GM18520 (cell line): ENCODE measurements at regions not wholly inside any gene's neighbourhood (a gene's known extent, or its start where the extent isn't known, plus 50 kb on each side); places are given as distances from the start of the nearest gene placed in this dataset.

Source experiments
- ATAC-seq: cut with Tn5 transposase; IDR thresholded peaks from one replicate; pipeline ENCODE4 v1.9.1; 2021; ENCODE audit not compliant: unreplicated experiment

DNA sequence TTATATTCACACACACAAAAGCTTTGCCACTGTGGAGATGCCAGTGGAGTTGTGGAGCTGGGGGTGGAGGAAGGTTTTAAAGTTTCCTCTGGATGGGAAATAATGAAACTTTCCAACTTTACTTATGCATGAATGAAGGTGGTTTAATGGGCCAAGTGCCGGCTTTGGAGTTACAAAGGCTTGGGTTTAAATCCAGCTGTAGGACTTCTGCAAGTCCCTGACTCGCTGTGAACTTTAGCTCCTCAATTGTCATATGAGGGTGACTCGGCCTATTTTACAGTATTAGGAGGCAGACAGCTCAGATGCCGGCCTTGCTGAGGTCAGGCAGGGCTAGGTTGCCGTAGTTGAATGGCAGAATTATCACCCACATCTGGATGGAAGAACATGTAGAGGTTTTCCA lies 415.8 kb upstream of the TRIB2 start:
- ATAC-seq, result no peak

DNA sequence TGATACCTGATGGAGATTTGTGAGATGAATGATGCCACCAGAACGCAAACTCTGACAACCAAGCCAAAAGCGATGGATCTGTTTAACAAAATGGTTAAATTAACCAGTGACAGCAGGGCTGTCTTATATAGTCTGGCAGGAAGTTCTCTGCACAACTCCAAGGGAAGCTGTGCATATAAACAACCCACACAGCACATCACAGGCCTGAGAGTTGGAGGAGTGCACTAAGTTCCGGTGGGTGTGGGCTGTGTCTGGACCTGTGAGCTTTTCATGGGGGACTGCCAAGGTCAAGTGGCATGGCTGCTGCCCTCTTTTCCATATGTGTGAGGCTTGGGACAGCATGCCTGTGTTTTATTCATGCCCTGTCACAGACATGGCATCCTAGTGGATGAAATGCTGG lies 414.6 kb upstream of the TRIB2 start:
- no peak for ATAC-seq

GRCh38 chr2:12302691-12303090 lies 414.0 kb upstream of the TRIB2 start:
- no peak for ATAC-seq

GRCh38 chr2:12303181-12304030 lies 413.3 kb upstream of the TRIB2 start:
- ATAC-seq, result no peak

- ATAC-seq, result no peak
Measured at GRCh38 chr2:12304564-12305171, 412.1 kb upstream of the TRIB2 start.

DNA sequence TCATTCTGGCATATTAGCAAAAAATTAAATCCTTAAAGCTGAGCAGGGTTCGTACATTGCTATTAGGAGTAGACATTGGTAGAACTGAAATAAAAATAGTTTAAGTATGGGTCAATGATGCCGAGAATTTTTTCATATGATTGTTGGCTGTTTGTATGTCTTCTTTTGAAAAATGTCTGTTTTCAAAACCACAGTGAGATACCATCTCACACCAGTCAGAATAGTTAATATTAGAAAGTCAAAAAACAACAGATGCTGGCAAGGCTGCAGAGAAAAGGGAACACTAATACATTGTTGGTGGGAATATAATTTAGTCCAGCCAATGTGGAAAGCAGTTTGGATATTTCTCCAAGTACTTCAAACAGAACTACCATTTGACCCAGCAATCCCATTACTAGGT lies 410.8 kb upstream of the TRIB2 start:
- ATAC-seq, result no peak

DNA sequence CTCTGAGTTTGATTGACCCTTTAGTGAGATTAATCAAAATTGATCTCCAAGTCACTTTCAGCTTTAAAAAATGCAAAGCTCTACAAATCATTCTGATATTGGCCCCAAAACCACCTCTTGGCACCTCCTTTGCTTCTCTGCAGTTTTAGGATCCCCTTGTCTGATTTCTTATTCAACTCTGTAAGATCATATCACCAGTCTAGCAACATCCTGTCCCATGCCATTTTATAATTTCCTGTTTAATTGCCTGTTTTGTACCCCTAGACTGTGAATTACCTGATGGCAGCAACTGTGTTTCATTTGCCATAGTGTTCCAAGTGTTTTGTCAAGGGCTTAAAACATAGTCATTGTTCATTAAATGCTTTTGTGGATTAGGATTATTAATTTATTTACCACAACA lies 406.3 kb upstream of the TRIB2 start:
- no peak for ATAC-seq

- no peak for ATAC-seq
Measured at GRCh38 chr2:12313445-12314126, 403.1 kb upstream of the TRIB2 start.

DNA sequence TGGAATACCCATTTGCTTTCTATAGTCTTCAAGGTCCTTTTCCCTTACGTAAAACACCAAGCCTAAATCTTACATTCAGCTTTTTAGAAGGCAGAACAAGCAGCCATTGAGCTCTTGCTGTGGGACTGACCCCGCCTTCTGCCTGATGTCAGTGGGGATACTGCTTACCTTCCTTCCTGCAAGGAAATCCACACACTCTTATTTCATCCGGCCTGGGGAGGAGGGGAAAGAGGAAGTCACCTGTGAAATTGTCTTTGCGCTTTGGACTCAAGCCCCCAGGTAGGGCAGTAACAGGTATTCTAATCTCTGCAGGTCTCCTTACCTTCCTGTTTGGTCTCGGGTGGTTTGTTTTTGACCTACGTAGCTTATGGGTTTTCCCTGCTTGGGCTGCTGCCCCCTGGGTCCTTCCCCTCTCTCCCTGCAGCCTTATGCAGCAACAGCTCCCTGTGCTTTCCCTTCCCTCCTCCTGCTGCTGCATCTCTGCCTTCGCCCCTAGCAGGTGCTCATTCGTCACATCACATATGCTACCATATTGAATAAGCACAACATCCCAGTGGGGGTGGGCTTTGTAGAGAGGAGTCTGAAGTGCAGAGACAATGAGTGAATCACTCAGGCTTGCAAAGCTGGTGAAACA lies 402.5 kb upstream of the TRIB2 start:
- no peak for ATAC-seq

GRCh38 chr2:12315224-12315623 lies 401.5 kb upstream of the TRIB2 start:
- ATAC-seq, result no peak

- no peak for ATAC-seq
Measured at GRCh38 chr2:12316476-12316875, 400.3 kb upstream of the TRIB2 start.

DNA sequence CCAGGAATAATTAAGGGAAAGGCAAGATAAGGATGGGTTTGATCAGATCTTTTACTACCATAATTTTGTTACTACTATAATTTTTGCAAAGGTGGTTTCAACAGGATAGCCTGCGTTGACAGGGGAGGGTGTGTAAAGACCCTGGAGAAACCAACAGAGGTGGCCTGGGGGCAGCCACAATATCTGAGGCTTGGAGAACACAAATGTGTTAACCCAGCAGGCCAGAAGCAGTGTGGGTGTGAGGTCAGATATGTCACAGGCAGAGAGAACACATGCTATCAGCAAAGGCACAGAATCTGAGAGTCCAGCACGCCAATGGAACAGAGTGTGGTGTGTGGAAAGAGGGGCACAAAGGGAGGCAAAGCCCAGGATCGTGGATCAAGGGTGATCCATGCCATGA lies 399.4 kb upstream of the TRIB2 start:
- ATAC-seq, result no peak

- no peak for ATAC-seq
Measured at GRCh38 chr2:12317814-12318426, 398.8 kb upstream of the TRIB2 start.

DNA sequence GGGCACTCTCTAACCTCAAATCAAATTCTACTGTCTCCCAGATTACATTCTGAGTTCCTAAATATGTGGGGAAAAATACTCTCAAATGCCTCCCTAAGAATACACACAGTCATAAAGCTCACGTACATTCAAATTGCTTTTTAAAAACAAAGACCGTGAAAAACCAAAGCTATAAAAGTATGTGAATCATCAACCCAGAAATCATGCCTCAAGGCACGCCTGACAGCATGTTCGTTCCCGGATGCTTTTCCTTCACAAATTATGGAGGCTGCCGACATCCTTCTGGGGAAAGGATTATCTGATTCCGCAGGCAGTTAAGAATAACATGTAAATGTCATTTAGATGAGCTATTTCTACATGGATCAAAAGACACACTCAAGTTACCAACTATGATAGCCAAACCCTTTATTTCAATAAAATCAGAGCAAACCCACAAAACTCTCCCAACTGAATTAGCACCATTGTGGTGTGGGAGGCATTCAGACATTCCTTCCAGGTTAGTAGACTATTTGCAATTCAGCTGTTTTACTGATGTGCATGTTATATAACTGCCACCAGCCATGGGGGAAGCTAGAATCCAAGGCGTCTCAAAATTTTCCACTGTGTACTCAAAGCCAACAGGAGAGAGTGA lies 398.2 kb upstream of the TRIB2 start:
- no peak for ATAC-seq

GRCh38 chr2:12320027-12320734 lies 396.6 kb upstream of the TRIB2 start:
- ATAC-seq, result no peak

DNA sequence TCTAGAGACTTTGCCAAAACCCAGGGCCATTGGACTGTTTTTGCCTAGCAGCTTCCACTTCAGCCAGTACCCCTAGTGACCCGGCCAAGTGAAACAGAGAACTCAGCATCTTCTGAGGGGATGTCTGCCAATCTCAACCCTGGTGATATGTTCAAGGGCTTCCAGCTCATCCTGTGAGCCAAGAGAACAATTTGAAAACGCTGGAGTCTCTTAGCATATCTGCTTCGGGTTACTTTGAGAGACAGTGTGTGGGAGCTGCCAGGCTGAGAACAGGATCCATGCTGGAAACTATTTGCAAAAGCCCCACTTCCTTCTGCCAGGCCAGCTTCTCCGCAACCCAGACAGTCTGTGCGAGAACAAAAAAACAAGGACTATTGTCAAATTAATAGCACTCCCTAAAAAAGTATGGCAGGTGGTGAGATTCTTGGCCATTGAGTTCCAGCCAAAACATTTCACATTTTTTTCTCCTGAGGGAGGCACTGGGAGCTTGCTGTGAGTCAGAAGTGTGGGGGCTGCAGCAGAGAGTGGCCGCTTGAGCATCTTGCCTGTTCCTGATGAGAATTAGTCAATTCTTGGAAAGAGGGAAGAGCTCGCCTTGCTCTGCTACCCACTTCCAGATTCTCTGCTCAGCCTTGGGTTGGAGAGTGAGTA lies 395.6 kb upstream of the TRIB2 start:
- ATAC-seq, result no peak

- ATAC-seq, result no peak
Measured at GRCh38 chr2:12321886-12322285, 394.9 kb upstream of the TRIB2 start.

DNA sequence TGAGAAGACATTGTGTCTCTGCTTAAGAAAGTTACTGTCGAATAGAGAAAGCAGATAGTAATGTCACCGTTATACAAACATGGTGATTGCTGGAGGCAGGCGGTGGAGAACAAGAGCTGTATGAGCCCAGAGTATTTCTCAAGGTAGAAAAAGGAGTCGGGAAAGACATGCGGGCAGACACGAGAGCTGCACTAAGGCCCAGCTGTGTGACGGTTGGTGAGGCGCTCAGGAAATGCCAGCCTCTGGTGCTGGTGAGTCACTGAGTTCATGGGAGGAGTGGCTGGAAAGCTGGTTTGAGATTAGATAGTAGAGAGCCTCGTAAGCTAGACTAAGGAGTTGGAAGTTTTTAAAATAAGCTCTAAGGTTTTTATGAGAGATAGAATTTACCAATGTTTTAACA lies 390.9 kb upstream of the TRIB2 start:
- no peak for ATAC-seq

DNA sequence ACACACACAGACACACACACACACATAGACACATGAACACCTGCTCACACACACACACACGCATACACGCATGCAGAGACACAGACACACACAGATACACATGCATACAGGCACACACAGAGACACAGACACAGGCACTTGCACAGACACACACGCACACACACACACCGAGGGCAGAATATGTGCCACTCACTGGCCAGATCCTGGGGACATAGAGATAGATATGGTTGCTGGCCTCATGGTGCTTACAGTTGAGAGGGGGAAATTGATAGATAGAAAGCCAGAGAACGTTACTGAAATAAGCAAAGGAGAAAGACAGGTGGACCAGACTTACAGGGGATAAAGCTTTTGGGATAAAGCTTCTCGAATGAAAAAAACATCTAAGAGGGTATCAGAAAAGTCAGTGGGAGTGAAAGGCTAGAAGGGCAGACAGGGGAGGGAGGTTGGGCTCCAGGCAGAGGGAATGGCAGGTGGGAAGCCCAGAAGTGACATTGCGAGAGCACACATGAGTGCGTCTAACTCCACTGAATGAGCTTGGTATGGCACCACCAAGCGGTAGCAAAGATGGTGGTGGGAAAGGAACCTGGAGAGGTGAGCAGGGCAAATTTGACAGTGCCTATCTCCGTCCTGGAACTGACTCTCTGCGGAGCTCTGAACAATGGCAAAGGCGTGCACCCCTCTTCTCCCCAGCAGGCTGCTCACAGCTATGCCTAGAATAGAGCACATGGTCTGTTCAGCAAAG lies 390.1 kb upstream of the TRIB2 start:
- ATAC-seq, result no peak
